ENCODE measurements at regions not wholly inside any gene's neighbourhood (a gene's known extent, or its start where the extent isn't known, plus 50 kb on each side); places are given as distances from the start of the nearest gene placed in this dataset.

GRCh38 chr11:19403196-19403895 is 162.6 kb upstream of the E2F8 start:
- no peak overlapping the region for H3K4me3 ChIP-seq (ENCODE audit: low read depth, low read length)
- no peak for DNase-seq (ENCODE audit: low read depth)
- TF ChIP-seq, protein P1, sequence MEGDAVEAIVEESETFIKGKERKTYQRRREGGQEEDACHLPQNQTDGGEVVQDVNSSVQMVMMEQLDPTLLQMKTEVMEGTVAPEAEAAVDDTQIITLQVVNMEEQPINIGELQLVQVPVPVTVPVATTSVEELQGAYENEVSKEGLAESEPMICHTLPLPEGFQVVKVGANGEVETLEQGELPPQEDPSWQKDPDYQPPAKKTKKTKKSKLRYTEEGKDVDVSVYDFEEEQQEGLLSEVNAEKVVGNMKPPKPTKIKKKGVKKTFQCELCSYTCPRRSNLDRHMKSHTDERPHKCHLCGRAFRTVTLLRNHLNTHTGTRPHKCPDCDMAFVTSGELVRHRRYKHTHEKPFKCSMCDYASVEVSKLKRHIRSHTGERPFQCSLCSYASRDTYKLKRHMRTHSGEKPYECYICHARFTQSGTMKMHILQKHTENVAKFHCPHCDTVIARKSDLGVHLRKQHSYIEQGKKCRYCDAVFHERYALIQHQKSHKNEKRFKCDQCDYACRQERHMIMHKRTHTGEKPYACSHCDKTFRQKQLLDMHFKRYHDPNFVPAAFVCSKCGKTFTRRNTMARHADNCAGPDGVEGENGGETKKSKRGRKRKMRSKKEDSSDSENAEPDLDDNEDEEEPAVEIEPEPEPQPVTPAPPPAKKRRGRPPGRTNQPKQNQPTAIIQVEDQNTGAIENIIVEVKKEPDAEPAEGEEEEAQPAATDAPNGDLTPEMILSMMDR (IDR thresholded peaks at IDR 0.05; ENCODE audit: insufficient read depth, low read length) = no peak

- no peak overlapping the region for H3K4me3 ChIP-seq (ENCODE audit: low read depth, low read length)
- TF ChIP-seq, protein P1 (IDR thresholded peaks at IDR 0.05; ENCODE audit: insufficient read depth, low read length) = no peak
- DNase-seq (ENCODE audit: low read depth) = no peak
These were observed 159.6 kb upstream of the E2F8 start for GRCh38 chr11:19400296-19400695.

DNA sequence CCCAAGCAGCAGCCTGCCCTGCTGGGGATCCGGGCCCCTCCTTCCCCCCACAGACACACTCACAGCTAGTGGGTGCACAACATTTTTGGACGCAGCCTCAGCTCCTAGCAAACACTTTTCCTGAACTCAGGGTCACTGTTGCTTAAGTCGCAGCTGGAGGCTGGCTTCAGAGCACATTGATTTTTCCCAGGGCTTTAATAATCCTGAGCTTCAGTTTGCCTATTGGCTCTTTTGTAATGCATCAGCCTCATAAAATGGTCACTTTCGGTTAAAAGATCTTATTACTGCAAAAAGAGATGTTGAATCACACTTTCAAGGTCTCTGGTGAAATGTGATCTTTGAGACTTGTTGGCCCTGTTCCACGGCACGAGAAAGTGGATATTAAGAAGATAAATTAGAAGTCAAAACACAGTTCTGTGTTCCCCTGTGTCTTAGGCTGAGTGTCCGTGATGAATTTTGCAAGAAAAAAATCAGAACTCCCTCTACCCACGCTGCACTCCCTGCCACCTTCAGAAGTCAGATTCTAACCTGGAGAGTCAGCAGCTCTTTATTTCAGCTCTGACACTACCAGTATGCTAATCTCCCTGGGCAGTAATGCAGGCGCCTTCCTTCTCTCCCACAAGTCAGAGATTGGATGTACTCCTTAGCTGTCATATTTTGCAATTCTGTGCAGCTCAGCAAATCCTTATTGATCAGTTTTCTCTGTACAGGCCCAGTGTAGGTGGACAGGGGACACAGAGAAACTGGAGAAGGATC is 158.2 kb upstream of the E2F8 start:
- H3K4me3 ChIP-seq (ENCODE audit: low read depth, low read length) = no peak overlapping the region
- DNase-seq (ENCODE audit: low read depth) = peak; percentile 74
- TF ChIP-seq, protein P1 (IDR thresholded peaks at IDR 0.05; ENCODE audit: insufficient read depth, low read length) = no peak

- H3K4me3 ChIP-seq (ENCODE audit: low read depth, low read length) = no peak overlapping the region
- TF ChIP-seq, protein P1 (IDR thresholded peaks at IDR 0.05; ENCODE audit: insufficient read depth, low read length) = no peak
- no peak for DNase-seq (ENCODE audit: low read depth)
These were observed 157.5 kb upstream of the E2F8 start for GRCh38 chr11:19398273-19398672.

- no peak for DNase-seq (ENCODE audit: low read depth)
- H3K4me3 ChIP-seq (ENCODE audit: low read depth, low read length) = no peak overlapping the region
- TF ChIP-seq, protein P1 (IDR thresholded peaks at IDR 0.05; ENCODE audit: insufficient read depth, low read length) = no peak
These were observed 154.3 kb upstream of the E2F8 start for GRCh38 chr11:19395050-19395449.

GRCh38 chr11:19394525-19395016 is 153.8 kb upstream of the E2F8 start:
- no peak overlapping the region for H3K4me3 ChIP-seq (ENCODE audit: low read depth, low read length)
- DNase-seq (ENCODE audit: low read depth) = no peak
- TF ChIP-seq, protein P1 (IDR thresholded peaks at IDR 0.05; ENCODE audit: insufficient read depth, low read length) = no peak
